HG03159 (cell line): ENCODE measurements at regions not wholly inside any gene's neighbourhood (a gene's known extent, or its start where the extent isn't known, plus 50 kb on each side); places are given as distances from the start of the nearest gene placed in this dataset.

Experiments
- ATAC-seq: cut with Tn5 transposase; IDR thresholded peaks from one replicate; pipeline ENCODE4 v1.9.1; 2021; ENCODE audit warnings: mild to moderate bottlenecking, moderate library complexity; ENCODE audit not compliant: unreplicated experiment

DNA sequence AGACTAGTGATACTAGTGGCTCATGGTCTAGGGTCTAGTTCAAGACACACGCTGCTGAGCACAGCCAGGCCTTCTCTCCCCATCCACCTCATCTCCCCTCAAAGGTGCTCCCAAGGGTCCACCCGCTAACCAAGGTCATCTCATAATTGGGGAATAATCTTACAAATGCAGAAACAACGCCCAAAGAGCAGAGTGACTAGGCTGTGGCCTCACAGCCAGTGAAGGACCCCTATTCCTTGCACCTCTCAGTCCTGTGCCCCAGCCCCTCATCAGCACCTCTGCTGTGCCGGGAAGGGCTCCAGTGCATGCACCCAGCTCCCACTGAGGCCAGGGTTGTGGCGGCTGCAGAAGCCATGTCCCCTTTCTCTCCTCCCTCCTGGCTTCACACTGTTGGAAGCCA is 286.9 kb downstream of the UACA start:
- no peak for ATAC-seq

DNA sequence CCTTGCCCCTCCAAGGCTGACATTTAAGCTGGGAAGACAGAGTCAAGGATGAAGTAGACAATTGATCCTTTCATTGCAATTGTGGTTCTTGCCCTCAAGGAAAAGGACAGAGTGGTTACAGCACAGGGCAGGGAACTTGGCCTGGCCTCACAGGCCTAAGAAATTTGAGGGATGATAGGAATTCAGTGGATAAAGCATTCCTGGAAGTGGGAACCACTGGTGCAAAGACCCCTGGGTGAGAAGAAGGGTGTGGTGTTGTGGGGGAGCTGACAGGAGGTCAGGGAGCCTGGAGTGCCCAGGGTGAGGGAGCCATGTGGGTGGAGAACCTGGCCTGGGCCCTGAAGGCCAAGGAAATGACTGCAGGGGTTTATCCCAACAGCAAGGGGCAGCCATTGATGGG is 287.4 kb downstream of the UACA start:
- no peak for ATAC-seq

DNA sequence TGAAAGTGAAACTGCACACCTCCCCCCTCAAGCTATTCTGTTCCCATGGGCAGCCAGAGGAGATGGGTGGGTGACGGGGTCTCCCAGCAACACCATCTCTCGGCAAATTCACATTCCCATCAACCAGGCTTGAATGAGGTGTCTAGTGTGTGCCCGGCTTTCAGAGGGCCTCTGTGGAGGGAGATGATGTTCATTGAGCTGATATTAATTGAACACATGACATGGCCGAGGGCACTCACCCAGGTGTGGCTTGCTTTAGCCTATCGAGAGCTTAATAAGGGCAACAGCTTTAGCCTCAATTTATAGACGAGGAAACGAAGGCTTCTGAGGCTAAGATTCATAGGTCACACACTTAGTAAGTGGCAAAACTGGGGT is 288.0 kb downstream of the UACA start:
- no peak for ATAC-seq

DNA sequence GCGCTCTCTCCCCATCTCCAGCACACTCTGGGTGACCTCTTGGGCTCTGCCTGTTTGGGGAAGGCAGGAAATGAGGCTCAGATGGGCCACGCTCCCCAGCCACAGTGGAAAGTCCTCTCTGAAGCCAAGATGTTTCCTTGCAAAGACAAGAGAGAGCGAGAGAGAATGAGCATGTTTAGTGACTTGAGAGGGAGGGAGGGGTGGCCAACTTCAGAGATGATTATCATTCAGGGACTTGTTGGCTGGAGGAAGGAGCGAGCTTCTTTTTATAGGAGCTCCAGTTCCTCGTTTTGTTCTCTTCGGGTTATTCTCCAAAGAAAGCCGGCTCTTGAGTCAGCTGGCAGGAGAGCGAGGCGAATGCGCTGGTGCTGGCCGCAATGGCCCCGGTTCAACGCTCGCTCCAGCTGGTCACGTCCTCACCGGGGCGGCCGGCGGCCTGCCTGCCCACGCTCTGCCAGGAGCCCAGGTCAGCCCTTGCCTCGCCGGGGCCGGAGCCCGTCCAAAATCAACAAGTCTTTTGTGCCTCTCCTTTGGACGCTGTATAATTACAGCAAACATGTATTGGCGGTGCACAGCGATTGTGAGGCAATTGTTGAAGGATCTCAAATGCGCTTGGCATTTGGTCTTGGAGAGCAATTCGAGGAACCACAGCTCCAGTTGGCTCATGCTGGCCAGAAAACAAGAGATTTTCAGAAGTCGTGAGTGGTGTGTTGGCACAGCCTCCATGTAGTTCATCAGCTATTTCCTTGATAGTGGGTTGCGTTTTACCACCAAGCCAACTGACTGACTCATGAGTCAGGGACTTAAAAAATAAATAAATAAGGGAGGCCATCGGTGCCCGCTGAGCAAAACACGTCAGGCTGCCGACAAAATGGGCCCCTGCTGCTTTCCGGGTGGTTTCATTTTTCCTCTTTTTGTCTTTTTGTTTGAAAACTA is 288.6 kb downstream of the UACA start:
- no peak for ATAC-seq

DNA sequence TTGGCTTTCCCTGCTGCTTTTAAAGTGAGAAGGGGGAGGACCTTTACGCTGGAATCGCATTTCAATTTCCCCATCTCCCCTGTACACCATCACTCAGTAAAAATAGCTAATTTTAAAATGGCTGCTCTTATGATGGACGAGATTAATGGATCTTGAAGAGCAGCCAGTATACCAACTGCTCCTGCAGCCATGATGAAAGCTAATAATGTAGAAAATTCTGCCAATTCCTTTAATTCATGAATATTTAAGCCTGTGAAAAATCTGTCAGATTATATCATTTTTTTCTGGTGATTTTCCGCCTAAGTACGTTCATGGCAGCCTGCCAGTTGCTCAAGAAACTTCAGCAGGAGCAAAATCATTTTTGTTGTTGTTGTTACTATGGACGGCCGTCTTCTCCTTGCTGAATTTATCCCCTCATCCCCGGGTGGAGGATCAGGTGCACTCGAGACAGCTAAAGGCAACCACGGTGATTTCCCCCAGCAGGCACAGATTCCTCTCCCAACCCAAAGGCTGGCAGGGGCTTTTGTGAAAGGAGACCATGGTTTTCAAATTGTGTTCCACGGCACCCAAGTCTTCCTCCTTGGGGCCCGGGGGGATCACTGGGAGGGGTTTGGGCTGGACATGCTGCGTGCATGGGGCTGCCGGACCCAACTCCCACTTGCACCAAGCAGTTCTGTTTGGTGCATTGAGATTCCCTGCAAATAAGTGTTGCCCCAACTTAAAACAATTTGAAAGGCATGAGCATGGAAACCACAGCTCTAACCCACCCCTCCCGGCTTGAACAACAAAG is 289.6 kb downstream of the UACA start:
- no peak for ATAC-seq

DNA sequence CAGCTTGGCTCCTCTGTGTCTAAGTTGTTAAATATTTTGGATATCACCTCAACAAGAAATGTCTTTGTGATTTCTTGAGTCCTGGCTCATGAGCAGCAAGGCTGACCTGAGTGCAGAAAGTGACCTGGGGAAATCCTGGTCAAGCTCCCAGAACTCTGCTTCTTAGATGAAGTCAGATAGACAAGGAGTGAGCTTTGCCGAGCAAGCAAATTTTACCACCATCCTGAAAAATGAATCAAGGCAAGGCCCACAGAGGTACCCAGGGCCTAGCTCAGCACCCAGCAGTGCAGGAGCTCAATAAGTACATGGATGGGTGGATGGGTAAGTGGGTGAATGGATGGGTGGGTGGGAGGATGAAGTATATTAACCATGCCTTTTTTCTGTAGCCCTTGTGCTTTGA is 291.8 kb downstream of the UACA start:
- ATAC-seq: no peak

DNA sequence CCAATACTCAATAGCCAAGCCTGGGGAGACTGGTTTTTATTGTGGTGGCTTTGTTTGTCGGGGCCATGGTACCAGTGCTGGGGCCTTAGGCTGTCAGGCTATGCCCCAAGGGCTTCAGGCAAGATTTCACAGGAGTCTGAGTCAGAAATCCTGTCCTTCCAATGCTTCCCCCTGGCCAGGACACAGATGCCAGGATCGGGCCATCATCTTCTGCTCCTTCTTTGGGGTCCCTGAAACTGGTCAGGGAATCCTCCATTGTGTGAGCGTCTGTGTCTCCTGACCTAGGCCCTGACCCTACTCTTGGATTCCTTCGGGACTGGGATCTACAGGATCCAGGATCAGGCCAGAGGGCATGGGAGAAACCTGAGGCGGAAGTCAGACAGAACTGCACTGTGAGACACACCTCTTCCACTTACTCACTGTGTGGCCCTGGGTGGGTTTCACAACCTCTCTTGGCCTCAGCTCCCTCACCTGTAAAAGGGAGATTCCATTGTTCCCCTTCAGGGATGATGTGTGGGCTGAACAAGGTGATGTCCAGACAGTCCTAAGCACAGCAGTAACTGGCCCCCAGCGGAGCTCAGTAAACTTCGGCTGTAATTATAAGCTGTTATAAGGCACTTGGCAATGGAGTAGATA is 292.7 kb downstream of the UACA start:
- ATAC-seq: no peak

DNA sequence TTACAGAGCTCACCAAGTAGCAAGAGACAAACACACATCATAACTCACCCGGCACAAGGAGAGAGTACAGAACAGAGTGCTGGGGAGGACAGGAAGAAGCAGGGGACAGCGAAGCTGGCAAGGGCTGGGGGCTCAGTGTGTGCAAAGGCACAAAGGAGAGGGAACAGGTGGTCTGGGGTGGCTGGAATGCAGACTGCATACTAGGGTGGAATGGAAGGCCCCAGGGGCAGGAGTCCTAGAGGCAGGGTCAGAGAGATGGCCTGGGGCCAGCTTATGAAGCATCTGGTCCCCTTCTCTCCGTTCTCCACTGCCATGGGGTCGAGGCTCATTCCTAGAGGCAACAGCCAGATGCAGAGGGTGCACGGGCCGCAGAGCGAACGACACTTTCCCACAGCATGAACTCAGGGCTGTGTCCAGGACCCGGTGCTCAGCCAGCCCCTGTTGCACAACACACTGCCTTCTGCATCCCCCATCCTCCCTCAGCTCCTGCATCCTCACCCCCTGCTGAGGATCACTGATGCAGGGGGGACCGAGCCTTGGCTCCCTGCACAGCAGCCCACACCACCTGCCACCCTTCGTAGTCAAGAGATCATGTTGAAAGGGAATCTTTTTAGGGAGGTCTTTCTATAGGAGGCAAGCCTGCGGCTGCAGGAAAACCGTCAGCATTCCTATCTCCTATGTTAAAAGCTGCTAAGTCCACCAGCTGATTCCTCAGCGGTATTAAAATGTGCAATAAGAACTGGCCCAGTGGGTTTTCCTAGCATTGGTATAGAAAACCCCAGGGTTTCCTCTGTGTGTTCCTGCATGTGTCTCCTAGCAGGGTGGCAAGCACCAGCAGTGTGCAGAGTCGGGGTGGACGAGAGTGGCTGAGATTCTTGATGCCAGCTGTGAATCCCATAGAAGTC is 293.5 kb downstream of the UACA start:
- ATAC-seq: no peak

DNA sequence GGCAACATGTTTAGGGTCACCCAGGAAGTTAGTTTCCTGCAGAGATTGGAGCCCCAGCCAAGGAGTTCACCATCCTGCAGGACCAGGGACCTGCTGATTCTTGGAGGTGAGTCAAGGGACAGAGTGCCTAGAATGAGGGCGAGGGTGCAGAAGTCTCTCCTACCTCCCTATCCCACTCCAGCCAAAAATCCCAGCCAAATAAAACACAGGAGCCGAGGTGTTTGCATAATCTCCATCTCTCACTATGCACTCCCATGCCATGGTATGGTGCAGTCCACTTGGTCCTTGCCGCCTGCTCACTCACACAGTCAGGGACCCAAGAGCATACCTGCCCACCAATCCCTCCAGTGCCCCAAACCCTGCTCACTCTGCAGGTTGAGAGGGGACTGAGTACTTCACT is 294.2 kb downstream of the UACA start:
- ATAC-seq: no peak

DNA sequence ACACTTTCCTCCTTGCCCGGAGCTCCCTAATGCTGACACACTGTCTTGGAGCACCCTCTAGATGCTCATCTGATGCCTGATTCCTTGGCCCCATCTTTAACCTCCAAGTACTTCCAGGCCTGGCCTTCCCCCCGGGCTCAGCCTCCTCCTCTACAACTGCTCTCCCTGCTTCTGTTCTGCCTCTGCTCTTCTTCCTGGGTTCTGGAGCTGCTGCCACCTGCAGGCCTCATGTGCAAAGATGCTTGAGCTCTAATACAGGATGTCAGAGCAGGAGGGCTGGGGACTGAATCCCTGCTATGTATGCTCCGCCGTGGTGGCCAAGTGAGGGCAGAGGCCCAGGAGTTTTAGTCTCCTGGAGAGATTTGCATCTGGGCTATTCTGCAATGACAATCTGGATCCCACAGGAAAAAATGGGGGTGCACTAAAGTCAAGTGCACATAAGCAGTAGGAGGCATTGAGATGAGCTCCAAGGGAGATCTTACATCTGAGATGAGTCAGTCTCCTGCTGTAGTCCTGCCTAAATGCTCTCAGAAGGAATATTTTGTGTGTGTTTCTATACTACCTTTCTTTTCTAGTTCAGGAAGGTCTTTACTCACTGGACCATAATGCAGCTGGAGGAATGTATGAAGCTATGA is 296.3 kb downstream of the UACA start:
- no peak for ATAC-seq

DNA sequence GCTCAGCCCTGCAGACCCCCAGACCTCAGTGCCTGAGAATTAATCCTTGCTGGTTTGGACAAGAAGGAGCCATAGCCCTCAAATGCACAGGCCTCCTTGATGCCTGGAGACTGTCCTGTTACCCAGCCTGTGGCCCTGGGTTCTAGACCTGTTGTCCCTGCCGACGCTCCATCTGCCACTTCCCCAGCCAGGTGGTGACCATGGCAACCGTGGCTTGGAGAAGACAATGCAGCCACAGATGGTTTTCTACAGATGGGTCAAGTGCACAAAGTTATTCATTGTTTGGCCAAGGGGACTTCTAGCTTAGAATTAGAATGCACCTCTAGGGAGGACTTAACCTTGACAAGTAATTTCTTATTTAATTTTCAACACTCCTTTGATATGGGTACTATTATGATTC is 297.1 kb downstream of the UACA start:
- ATAC-seq: no peak

DNA sequence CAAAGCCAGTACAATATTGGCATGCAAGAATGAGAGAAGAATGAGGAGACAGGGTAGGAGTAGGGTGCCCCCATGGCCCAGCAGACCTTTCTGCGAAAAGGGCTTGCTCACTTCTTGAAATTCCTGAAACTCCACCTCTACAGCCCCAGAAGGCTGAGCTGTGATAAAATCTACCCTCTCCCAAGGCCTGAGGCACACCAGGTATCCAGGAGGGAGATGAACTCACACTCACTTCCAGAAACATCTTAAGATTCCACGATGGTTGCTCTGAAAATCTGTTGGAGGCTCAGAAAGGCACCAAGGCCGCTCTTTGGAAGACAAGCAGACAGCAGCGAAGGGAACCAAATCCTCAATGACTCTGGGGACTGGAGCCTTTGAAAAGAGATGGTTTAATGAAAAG is 297.5 kb downstream of the UACA start:
- ATAC-seq: no peak

DNA sequence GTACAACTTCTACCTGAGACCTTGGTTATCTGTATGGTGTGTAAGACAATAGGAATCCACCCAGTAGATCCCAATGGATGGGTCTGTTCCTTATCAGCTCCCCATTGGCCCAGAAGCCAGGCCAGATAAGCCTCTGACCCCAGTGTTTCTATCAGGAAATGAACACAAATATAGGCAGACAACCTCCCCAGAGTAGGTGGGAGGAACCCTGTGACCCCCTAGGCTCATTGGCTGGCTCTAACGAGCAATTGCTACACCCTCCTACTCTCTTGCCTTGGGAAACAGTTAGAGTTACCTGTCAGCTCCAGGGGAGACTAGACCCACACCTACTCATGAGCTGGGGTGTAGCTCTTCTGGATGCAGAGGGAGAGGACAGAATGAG is 299.9 kb downstream of the UACA start:
- ATAC-seq: no peak

DNA sequence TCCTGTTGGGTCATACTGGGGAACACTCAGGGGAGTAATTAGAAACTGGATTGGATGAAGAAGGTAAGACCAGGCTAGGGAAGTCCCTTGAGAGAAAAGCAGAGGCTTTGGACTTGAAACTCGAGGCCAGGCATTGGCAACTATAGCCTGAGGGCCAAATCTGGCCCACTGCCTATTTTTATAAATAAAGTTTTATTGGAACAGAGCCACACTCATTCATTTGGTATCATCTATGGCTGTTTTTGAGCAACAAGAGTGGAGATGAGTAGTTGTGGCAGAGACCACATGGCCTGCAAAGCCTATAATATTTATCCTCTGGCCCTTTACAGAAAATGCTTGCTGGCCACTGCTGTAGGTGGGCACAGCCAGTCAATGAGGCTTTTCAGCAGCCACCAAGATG is 301.4 kb downstream of the UACA start:
- no peak for ATAC-seq

DNA sequence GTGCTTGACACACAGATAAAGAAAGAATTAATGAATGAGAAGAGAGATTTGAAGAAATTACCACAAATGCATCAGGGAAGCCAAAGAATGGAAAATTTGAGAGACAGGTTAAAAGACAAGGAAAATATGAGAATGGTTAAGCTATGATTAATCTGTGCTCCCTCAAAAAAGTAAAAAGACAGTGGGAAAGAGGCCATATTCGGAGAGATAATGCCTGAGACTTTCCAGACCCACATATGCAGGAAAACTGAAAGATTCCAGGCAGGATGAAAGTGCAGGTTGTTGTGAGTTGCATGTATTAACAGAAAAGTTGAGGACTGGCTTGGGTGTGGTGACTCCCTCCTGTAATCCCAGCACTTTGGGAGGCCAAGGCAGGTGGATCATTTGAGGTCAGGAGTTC is 302.3 kb downstream of the UACA start:
- no peak for ATAC-seq

DNA sequence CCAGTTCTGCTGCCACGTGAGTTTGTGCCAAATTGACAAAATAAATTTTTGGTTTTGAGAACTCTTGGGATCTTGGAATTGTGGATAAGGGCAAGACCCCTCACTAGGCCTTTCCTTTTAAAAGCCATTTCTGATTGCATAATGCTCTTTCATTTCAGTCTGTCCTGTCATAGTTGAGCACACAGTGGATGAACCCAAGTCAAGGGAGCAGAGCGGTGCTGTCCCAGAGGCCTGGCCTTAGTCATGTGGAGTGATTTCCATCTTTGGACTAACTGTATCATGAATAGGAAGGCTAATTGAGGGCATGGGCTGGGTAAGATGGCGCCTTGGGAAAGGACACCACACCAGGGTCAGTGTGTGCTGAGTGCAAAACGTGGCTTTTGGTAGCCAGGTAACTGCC is 304.0 kb downstream of the UACA start:
- no peak for ATAC-seq

DNA sequence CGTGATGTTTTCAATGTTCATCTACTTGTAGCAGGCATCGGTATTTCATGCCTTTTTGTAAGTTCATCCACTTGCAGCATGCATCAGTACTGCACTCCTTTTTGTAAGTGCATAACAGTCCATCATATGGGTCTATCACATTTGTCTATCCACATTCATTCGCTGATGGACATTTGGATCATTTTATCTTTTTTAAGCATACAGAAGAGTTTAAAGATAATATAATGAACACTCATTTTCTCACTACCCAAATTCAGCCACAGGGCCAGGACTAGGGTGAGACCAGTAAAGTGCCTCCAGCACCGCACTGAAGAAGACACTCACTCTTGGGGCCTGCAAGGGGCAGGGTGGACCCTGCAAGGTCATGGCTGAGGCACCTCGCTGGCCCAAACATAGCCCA is 309.6 kb downstream of the UACA start:
- ATAC-seq: no peak

DNA sequence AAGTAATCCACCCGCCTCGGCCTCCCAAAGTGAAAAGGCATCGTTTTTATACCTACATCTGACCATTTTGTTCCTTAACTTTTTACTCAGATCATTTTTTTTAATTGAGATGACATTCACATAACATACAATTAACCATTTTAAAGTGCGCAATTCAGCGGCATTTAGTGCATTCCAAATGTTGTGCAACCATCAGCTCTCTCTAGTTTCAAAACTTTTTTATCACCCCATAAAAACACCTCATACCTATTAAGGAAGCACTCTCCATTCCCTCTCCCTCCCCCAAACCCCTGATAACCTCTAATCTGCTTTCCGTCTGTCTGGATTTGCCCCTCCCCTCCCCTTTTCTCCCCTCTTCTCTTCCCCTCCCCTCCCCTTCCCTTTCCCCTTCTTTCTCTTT is 310.1 kb downstream of the UACA start:
- ATAC-seq: no peak

DNA sequence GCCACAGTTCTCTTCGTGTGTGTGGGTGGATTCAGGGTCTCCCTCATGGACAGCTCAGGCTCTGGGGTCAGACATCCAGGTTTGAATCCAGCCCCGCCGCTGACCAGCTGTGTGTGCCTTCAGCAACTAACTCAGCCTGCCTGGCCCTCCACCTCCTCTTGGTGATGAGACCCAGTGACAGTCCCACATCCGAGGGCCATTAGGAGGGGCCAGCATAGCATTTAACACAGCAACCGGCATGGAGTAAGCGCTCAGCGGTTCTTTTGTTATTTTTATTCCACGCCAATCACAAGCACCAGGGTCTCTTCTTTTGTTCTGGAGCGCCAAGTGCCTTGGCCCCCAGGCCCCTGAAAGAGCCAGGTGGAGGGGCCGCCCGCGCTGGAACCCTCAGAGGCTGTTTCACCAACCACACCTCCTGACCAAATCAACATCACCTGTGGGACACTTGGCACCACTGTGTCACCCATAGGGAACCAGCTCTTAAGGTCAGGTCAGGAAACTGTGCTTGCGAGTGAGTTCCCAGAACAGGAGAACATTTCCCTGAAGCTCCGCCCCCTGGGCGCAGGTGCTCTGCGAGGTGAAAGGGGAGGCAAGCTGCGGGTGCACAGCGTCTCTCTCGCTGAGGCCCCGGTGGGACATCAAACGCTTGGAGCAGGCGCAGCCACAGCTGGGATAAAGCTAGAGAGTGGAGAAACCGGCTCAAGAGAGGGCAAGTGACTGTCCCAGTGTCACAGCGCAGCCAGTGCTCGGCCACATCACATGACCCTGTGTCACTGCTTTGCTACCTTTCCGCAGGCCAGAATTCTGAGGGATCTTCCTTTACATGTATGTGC is 311.3 kb downstream of the UACA start:
- ATAC-seq: no peak

DNA sequence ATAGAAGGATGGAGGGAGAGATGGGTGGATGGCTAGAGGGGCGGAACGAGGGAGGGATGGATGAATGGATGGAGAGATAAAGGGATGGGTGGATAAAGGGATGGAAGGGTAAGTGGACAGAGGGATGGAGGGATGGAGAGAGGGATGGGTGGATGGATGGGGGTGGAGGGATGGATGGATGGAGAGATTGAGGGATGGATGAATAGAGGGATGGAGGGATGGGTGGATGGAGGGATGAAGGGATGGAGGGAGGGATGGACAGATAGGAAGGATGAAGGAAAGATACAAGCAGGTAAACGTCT is 313.3 kb downstream of the UACA start:
- no peak for ATAC-seq
